ENCODE measurements at regions not wholly inside any gene's neighbourhood (a gene's known extent, or its start where the extent isn't known, plus 50 kb on each side); places are given as distances from the start of the nearest gene placed in this dataset.

GRCh38 chr1:199040076-199040905 lies 401.5 kb downstream of the PTPRC start (continued):
- TF ChIP-seq BACH1 (IDR thresholded peaks at IDR 0.05; ENCODE audit: borderline replicate concordance) (no peak), REST (IDR thresholded peaks at IDR 0.05; ENCODE audit: low read depth, low read length) (no peak)

GRCh38 chr1:199041173-199041914 lies 402.5 kb downstream of the PTPRC start:
- H3K4me2 ChIP-seq (ENCODE audit: control insufficient read depth, insufficient read depth), result peak overlapping the region; percentile 34
- no peak overlapping the region for H3K27ac ChIP-seq (ENCODE audit: control insufficient read depth, insufficient read depth)
- POLR2A ChIA-PET, result interaction anchor here (0.9 to 1.3 kb wide), 7 partner anchors 18 to 243 kb away, joined by 3 to 7 read pairs (median 3); no protein-coding TSS in a partner anchor
- TF ChIP-seq RFX5 (IDR thresholded peaks at IDR 0.05; ENCODE audit: low read depth, low read length), result no peak
- TF ChIP-seq RB1 (IDR thresholded peaks at IDR 0.05; ENCODE audit: borderline replicate concordance), result no peak
- TF ChIP-seq MXI1 (IDR thresholded peaks at IDR 0.05; ENCODE audit: low read depth, low read length), result peak; percentile 6; the same call in 1 of the 2 replicates
- no peak for TF ChIP-seq CBX3 (IDR thresholded peaks at IDR 0.05; ENCODE audit: borderline replicate concordance, low read depth)
- no peak for TF ChIP-seq USF1 (IDR thresholded peaks at IDR 0.05; ENCODE audit: borderline replicate concordance, extremely low read length, insufficient read depth, low read depth, low read length)
- peak; percentile 89 for TF ChIP-seq MTA2 (IDR thresholded peaks at IDR 0.05; ENCODE audit: low read depth)
- no peak for TF ChIP-seq JUNB (IDR thresholded peaks at IDR 0.05)
- peak; percentile 94 to 95 for TF ChIP-seq IKZF2 (IDR thresholded peaks at IDR 0.05)
- TF ChIP-seq RELB (IDR thresholded peaks at IDR 0.05; ENCODE audit: low read depth), result peak; percentile 78
- TF ChIP-seq DPF2 (IDR thresholded peaks at IDR 0.05), result peak; percentile 73
- peak; percentile 22 for TF ChIP-seq SP1 (IDR thresholded peaks at IDR 0.05; ENCODE audit: low read depth, low read length)

More at GRCh38 chr1:199041173-199041914, 402.5 kb downstream of the PTPRC start:
- FAIRE-seq (peak; percentile 99), DNase-seq (ENCODE audit: low read depth, low spot score) (peak; percentile 94), ATAC-seq (peak; percentile 96)
- SMC1A ChIA-PET (ENCODE audit: uncharacterized antibody, unreplicated experiment), result interaction anchor here (0.7 to 2.3 kb wide), 31 partner anchors 11 to 374 kb away, joined by 3 to 31 read pairs (median 4); no protein-coding TSS in a partner anchor
- intact Hi-C loops (cut with micrococcal nuclease; ENCODE audit: unreplicated experiment), result loop anchor here (1.0 to 5.0 kb wide), 5 partner anchors 64 to 201 kb away; no protein-coding TSS in a partner anchor
- Histone ChIP-seq H3K9me3 (replicated peaks; ENCODE audit: control insufficient read depth, insufficient read depth, low read length) (peaks cover 2% of the 10 kb centered on the region; the same call in 2 of the 3 replicates), H3K9ac (ENCODE audit: control insufficient read depth, insufficient read depth, low read length) (no peak overlapping the region), H3K79me2 (ENCODE audit: control insufficient read depth, insufficient read depth, low read length) (no peaks in the 10 kb centered on the region), H2AFZ (ENCODE audit: control insufficient read depth, low read depth, low read length) (no peak overlapping the region), H4K20me1 (ENCODE audit: control insufficient read depth, insufficient read depth) (no peaks in the 10 kb centered on the region), H3K4me1 (ENCODE audit: control insufficient read depth, insufficient read depth, low read length) (peaks cover 5% of the 10 kb centered on the region; the same call in 1 of the 2 replicates), H3K4me3 (no peak overlapping the region), H3K36me3 (ENCODE audit: control insufficient read depth in 2 of 2, insufficient read depth in 2 of 2, low read length in 1 of 2) (no peaks in the 10 kb centered on the region), H3K27me3 (replicated peaks in 1 of 2; ENCODE audit: control insufficient read depth in 2 of 2, insufficient read depth in 2 of 2, low read length in 1 of 2) (no peaks in the 10 kb centered on the region)
- RAD21 ChIA-PET (ENCODE audit: unreplicated experiment), result interaction anchor here (0.9 to 1.7 kb wide), 20 partner anchors 25 to 263 kb away, joined by 3 to 19 read pairs (median 5); no protein-coding TSS in a partner anchor
- WGBS (ENCODE audit: insufficient coverage, insufficient replicate concordance, low lambda C conversion rate, missing lambda C conversion rate), result 0% methylated on average over 4 of the region's 4 CpGs
- BruUV-seq (replicated peaks), result no TSS peak
- in situ Hi-C loops (cut with MboI), result no loop called here
- CTCF ChIA-PET, result interaction anchor here (0.6 to 1.3 kb wide), 9 partner anchors 11 to 202 kb away, joined by 3 to 6 read pairs (median 4); no protein-coding TSS in a partner anchor
